ENCODE measurements at regions not wholly inside any gene's neighbourhood (a gene's known extent, or its start where the extent isn't known, plus 50 kb on each side); places are given as distances from the start of the nearest gene placed in this dataset.

DNA sequence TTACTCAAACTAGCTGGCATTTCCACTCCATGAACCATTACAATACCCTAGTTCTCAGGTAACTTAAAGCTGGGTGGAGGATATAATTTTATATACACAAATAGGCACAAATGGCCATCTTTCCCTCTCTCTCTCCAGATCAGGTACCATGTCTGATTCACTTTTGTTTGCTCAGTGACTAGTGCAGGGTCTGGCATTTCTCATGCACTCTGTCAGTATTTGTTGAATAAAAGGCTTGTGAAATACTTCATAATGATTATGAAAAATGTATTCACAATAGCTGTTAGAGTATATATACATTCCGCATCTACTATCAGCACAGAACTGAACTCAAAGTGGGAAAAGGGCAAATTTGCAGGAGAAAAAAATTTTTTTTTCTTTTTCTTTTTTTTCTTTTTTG, 510.2 kb upstream of the USP24 start:
- DNase-seq (ENCODE audit: low read depth in 1 of 2, low spot score in 2 of 2) (no peak), FAIRE-seq (no peak)
- Histone ChIP-seq H2AK5ac (ENCODE audit: low read depth, low read length) (no peak overlapping the region), H2BK15ac (ENCODE audit: low read length) (no peak overlapping the region), H2BK12ac (ENCODE audit: low read depth, low read length) (no peak overlapping the region), H2AFZ (ENCODE audit: low read length) (no peak overlapping the region), H3K27ac (ENCODE audit: low read depth, low read length) (no peak overlapping the region), H3K23me2 (ENCODE audit: low read depth, low read length) (no peaks in the 10 kb centered on the region), H4K91ac (replicated peaks; ENCODE audit: insufficient read length, low read length) (no peak overlapping the region), H3K4me2 (ENCODE audit: insufficient read depth in 1 of 2, low read depth in 2 of 2, low read length in 2 of 2) (no peak overlapping the region), H3K36me3 (ENCODE audit: control insufficient read depth in 2 of 4, insufficient read depth in 4 of 4, low read length in 3 of 4) (no peaks in the 10 kb centered on the region), H2BK120ac (replicated peaks; ENCODE audit: low read depth, low read length) (no peak overlapping the region), H3K27me3 (replicated peaks in 1 of 4; ENCODE audit: control insufficient read depth in 3 of 4, extremely low read depth in 1 of 4, insufficient read depth in 3 of 4, low read length in 3 of 4) (no peaks in the 10 kb centered on the region), H3K56ac (replicated peaks; ENCODE audit: insufficient read length, low read depth, low read length) (no peak overlapping the region), H4K8ac (ENCODE audit: extremely low read depth, insufficient read depth, low read length) (no peak overlapping the region), H3K18ac (ENCODE audit: extremely low read depth, low read length) (no peak overlapping the region), H3K14ac (ENCODE audit: insufficient read length) (no peak overlapping the region), H3K4me1 (replicated peaks in 1 of 4; ENCODE audit: control insufficient read depth in 3 of 4, insufficient read depth in 4 of 4, low read length in 3 of 4) (peaks cover 0 to 1% (median under 1%) of the 10 kb centered on the region in 4 experiments; a peak in 2 of 7 replicates), H3K23ac (ENCODE audit: insufficient read length) (no peak overlapping the region), H3K9ac (replicated peaks in 1 of 4; ENCODE audit: extremely low read depth in 1 of 4, low read depth in 3 of 4, low read length in 3 of 4) (no peak overlapping the region), H2BK5ac (ENCODE audit: low read depth, low read length) (no peak overlapping the region), H3K79me2 (ENCODE audit: control insufficient read depth in 1 of 2, insufficient read depth in 2 of 2, low read length in 2 of 2) (no peaks in the 10 kb centered on the region), H4K20me1 (replicated peaks in 1 of 2; ENCODE audit: control insufficient read depth in 1 of 2, insufficient read depth in 2 of 2, low read length in 2 of 2) (no peaks in the 10 kb centered on the region), H3K4me3 (ENCODE audit: extremely low read depth in 1 of 4, insufficient read depth in 2 of 4, low read depth in 3 of 4, low read length in 4 of 4) (no peak overlapping the region), H3K79me1 (ENCODE audit: low read depth, low read length) (no peaks in the 10 kb centered on the region), H3K9me3 (ENCODE audit: insufficient read depth in 2 of 2, low read depth in 1 of 2, low read length in 1 of 2) (no peaks in the 10 kb centered on the region), H4K5ac (ENCODE audit: insufficient read length, low read depth, low read length) (no peak overlapping the region), H3K4ac (replicated peaks; ENCODE audit: insufficient read length, low read depth, low read length) (no peak overlapping the region), H2BK20ac (ENCODE audit: low read length) (no peak overlapping the region)
- 95% methylated on average over 1 of the region's 1 CpG; no CpG with 5 or more reads in 1 of the 2 experiments for WGBS, 2 experiments (ENCODE audit: extremely low coverage in 1 of 2, insufficient coverage in 1 of 2, insufficient read length in 1 of 2, insufficient replicate concordance in 2 of 2, low coverage in 1 of 2, low lambda C conversion rate in 2 of 2, missing lambda C conversion rate in 1 of 2)
- CTCF ChIA-PET (ENCODE audit: partially characterized antibody), result interaction anchor here (1.1 to 1.6 kb wide), 2 partner anchors 22 to 79 kb away, joined by 3 to 4 read pairs; no protein-coding TSS in a partner anchor
- POLR2A ChIA-PET (ENCODE audit: partially characterized antibody), result no interaction called here
- TF ChIP-seq RAD21 (IDR thresholded peaks at IDR 0.05 in 1 of 2, conservative IDR thresholded peaks at IDR 0.05 in 1 of 2; ENCODE audit: low read depth in 2 of 2, low read length in 2 of 2) (no peak), MAX (IDR thresholded peaks at IDR 0.05) (no peak), EGR1 (IDR thresholded peaks at IDR 0.05; ENCODE audit: borderline replicate concordance, low read depth, low read length) (no peak), NANOG (IDR thresholded peaks at IDR 0.05; ENCODE audit: insufficient read depth, low read depth, low read length, poor library complexity, severe bottlenecking) (no peak), CBX5 (IDR thresholded peaks at IDR 0.05; ENCODE audit: low read depth, low read length) (no peak), GABPA (IDR thresholded peaks at IDR 0.05; ENCODE audit: borderline replicate concordance, insufficient read depth, low read length) (no peak), KDM5A (IDR thresholded peaks at IDR 0.05; ENCODE audit: low read length) (no peak), EZH2 (IDR thresholded peaks at IDR 0.05; ENCODE audit: low read depth, low read length, severe bottlenecking) (no peak), BCL11A (IDR thresholded peaks at IDR 0.05; ENCODE audit: low read depth in 2 of 2, low read length in 2 of 2) (no peak), ATF2 (IDR thresholded peaks at IDR 0.05; ENCODE audit: low read length) (no peak)
